Parathyroid adenoma (tissue), 2 donors: ENCODE measurements at regions not wholly inside any gene's neighbourhood (a gene's known extent, or its start where the extent isn't known, plus 50 kb on each side); places are given as distances from the start of the nearest gene placed in this dataset.

Experiments used
- H2AFZ ChIP-seq: fragments of 300-600 bp; sonication (generic); one replicate; pipeline ENCODE4 v1.7.0; 2017; ENCODE audit warnings: antibody characterized with exemption, mild to moderate bottlenecking
- H3K27ac ChIP-seq: fragments of 300-600 bp; sonication (generic); one replicate; pipeline ENCODE4 v1.7.0; 2017
- H3K27me3 ChIP-seq: fragments of 300-600 bp; sonication (generic); one replicate; pipeline ENCODE4 v1.7.0; 2017; ENCODE audit warnings: low read length; ENCODE audit not compliant: control insufficient read depth, insufficient read depth
- H3K36me3 ChIP-seq: fragments of 300-600 bp; sonication (generic); one replicate; pipeline ENCODE4 v1.7.0; 2017; ENCODE audit warnings: low read length; ENCODE audit not compliant: control insufficient read depth, insufficient read depth
- H3K4me1 ChIP-seq: fragments of 300-600 bp; sonication (generic); one replicate; pipeline ENCODE4 v1.7.0; 2017; ENCODE audit warnings: control low read depth
- H3K4me2 ChIP-seq: fragments of 300-600 bp; sonication (generic); one replicate; pipeline ENCODE4 v1.7.0; 2017; ENCODE audit warnings: low read length
- H3K4me3 ChIP-seq: fragments of 300-600 bp; sonication (generic); one replicate; pipeline ENCODE4 v1.7.0; 2017; ENCODE audit warnings: low read depth, low read length
- H3K79me2 ChIP-seq: fragments of 300-600 bp; sonication (generic); one replicate; pipeline ENCODE4 v1.7.0; 2017; ENCODE audit warnings: control low read depth
- H3K9ac ChIP-seq: fragments of 300-600 bp; sonication (generic); one replicate; pipeline ENCODE4 v1.7.0; 2017; ENCODE audit warnings: mild to moderate bottlenecking
- H3K9me3 ChIP-seq: fragments of 300-600 bp; sonication (generic); one replicate; pipeline ENCODE4 v1.7.0; 2017; ENCODE audit warnings: low read length; ENCODE audit not compliant: control insufficient read depth
- CTCF ChIP-seq: fragments of 300-600 bp; sonication (generic); IDR thresholded peaks from one replicate; pipeline ENCODE4 v1.7.0; 2017; ENCODE audit warnings: antibody characterized with exemption, mild to moderate bottlenecking
- donor health status: primary hyperparathyroidism.

GRCh38 chr11:80074837-80075236, 634.0 kb upstream of the TENM4 start:
- Histone ChIP-seq H3K9me3 (no peaks in the 10 kb centered on the region), H3K27ac (no peak overlapping the region), H3K4me2 (no peak overlapping the region), H3K4me1 (no peaks in the 10 kb centered on the region), H3K27me3 (no peaks in the 10 kb centered on the region), H3K9ac (no peak overlapping the region), H3K36me3 (no peaks in the 10 kb centered on the region), H3K4me3 (no peak overlapping the region), H2AFZ (no peak overlapping the region), H3K79me2 (no peaks in the 10 kb centered on the region)
- no peak for TF ChIP-seq CTCF

- Histone ChIP-seq H3K79me2 (no peaks in the 10 kb centered on the region), H2AFZ (no peak overlapping the region), H3K36me3 (no peaks in the 10 kb centered on the region), H3K4me3 (no peak overlapping the region), H3K27me3 (no peaks in the 10 kb centered on the region), H3K9ac (no peak overlapping the region), H3K4me1 (no peaks in the 10 kb centered on the region), H3K27ac (no peak overlapping the region), H3K9me3 (no peaks in the 10 kb centered on the region), H3K4me2 (no peak overlapping the region)
- TF ChIP-seq CTCF: no peak
Observed at GRCh38 chr11:80066291-80066690, 625.5 kb upstream of the TENM4 start.

- no peaks in the 10 kb centered on the region for H3K27me3 ChIP-seq
- no peak for TF ChIP-seq CTCF
- no peaks in the 10 kb centered on the region for H3K79me2 ChIP-seq
- H3K4me1 ChIP-seq: no peaks in the 10 kb centered on the region
- no peak overlapping the region for H3K27ac ChIP-seq
- no peak overlapping the region for H2AFZ ChIP-seq
- H3K9me3 ChIP-seq: no peaks in the 10 kb centered on the region
- no peak overlapping the region for H3K4me2 ChIP-seq
- no peak overlapping the region for H3K4me3 ChIP-seq
- H3K9ac ChIP-seq: no peak overlapping the region
- H3K36me3 ChIP-seq: no peaks in the 10 kb centered on the region
Observed at GRCh38 chr11:80065086-80065485, 624.3 kb upstream of the TENM4 start.

- TF ChIP-seq CTCF: no peak
Observed at GRCh38 chr11:80061056-80061455, 620.2 kb upstream of the TENM4 start.

GRCh38 chr11:80054582-80055165, 613.8 kb upstream of the TENM4 start:
- no peak overlapping the region for H3K4me3 ChIP-seq
- H3K9ac ChIP-seq: no peak overlapping the region
- no peaks in the 10 kb centered on the region for H3K36me3 ChIP-seq
- no peaks in the 10 kb centered on the region for H3K9me3 ChIP-seq
- H3K4me2 ChIP-seq: no peak overlapping the region
- no peak overlapping the region for H3K27ac ChIP-seq
- no peaks in the 10 kb centered on the region for H3K79me2 ChIP-seq
- TF ChIP-seq CTCF: no peak
- no peak overlapping the region for H2AFZ ChIP-seq
- no peaks in the 10 kb centered on the region for H3K27me3 ChIP-seq
- H3K4me1 ChIP-seq: no peaks in the 10 kb centered on the region

More at GRCh38 chr11:80061056-80061455, 620.2 kb upstream of the TENM4 start:
- Histone ChIP-seq H3K4me2 (no peak overlapping the region), H3K4me3 (no peak overlapping the region), H3K79me2 (no peaks in the 10 kb centered on the region), H3K27ac (no peak overlapping the region), H3K27me3 (no peaks in the 10 kb centered on the region), H3K9ac (no peak overlapping the region), H3K36me3 (no peaks in the 10 kb centered on the region), H2AFZ (no peak overlapping the region), H3K9me3 (no peaks in the 10 kb centered on the region), H3K4me1 (no peaks in the 10 kb centered on the region)
